Fibroblast of skin of left biceps (primary cell): ENCODE measurements at regions not wholly inside any gene's neighbourhood (a gene's known extent, or its start where the extent isn't known, plus 50 kb on each side); places are given as distances from the start of the nearest gene placed in this dataset.
"Not testable (repeated sequence)": the region's sequence is repeated elsewhere in the genome, so short reads cannot be mapped to it uniquely, and the experiment has no call there.

ENCODE experiments used
- DNase-seq, 2 experiments: peaks; one replicate each; pipeline ENCODE4 v3.0.0-alpha.2; 2013; ENCODE audit warnings: low read depth in 2 of 2

GRCh38 chr14:71240171-71240570 is 332.9 kb downstream of the PCNX1 start:
- no peak for DNase-seq

GRCh38 chr14:71240866-71241520 is 333.7 kb downstream of the PCNX1 start:
- no peak for DNase-seq

- peak; percentile 91 for DNase-seq
These were observed 335.0 kb downstream of the PCNX1 start for GRCh38 chr14:71242237-71242748.

- DNase-seq = peak; percentile 81 to 83
These were observed 336.4 kb downstream of the PCNX1 start for GRCh38 chr14:71243697-71244096.

- DNase-seq = no peak
These were observed 337.1 kb downstream of the PCNX1 start for GRCh38 chr14:71244341-71244740.

GRCh38 chr14:71245659-71246361 is 338.6 kb downstream of the PCNX1 start:
- DNase-seq = no peak

- DNase-seq = no peak
These were observed 339.3 kb downstream of the PCNX1 start for GRCh38 chr14:71246539-71246938.

- DNase-seq = no peak
These were observed 339.8 kb downstream of the PCNX1 start for GRCh38 chr14:71247106-71247505.

- no peak for DNase-seq
These were observed 340.9 kb downstream of the PCNX1 start for GRCh38 chr14:71248194-71248593.

- DNase-seq = no peak
These were observed 343.1 kb downstream of the PCNX1 start for GRCh38 chr14:71250347-71250746.

- no peak for DNase-seq
These were observed 343.5 kb downstream of the PCNX1 start for GRCh38 chr14:71250791-71251190.

GRCh38 chr14:71254091-71254719 is 346.9 kb downstream of the PCNX1 start:
- not testable (repeated sequence) for DNase-seq

- peak in 1 of 2 experiments; percentile 61 for DNase-seq
These were observed 353.9 kb downstream of the PCNX1 start for GRCh38 chr14:71261206-71261605.

- DNase-seq = no peak
These were observed 355.2 kb downstream of the PCNX1 start for GRCh38 chr14:71262441-71262840.

- DNase-seq = no peak
These were observed 357.0 kb downstream of the PCNX1 start for GRCh38 chr14:71264260-71264659.

GRCh38 chr14:71267007-71267513 is 359.8 kb downstream of the PCNX1 start:
- DNase-seq = no peak

GRCh38 chr14:71267691-71268090 is 360.4 kb downstream of the PCNX1 start:
- DNase-seq = no peak

GRCh38 chr14:71270111-71270510 is 362.9 kb downstream of the PCNX1 start:
- DNase-seq = no peak

- DNase-seq = no peak
These were observed 364.1 kb downstream of the PCNX1 start for GRCh38 chr14:71271166-71271945.

- DNase-seq = no peak
These were observed 366.1 kb downstream of the PCNX1 start for GRCh38 chr14:71273366-71273765.

GRCh38 chr14:71284048-71284447 is 376.8 kb downstream of the PCNX1 start:
- DNase-seq = no peak

- DNase-seq = no peak
These were observed 378.9 kb downstream of the PCNX1 start for GRCh38 chr14:71286126-71286525.
